ENCODE measurements at regions not wholly inside any gene's neighbourhood (a gene's known extent, or its start where the extent isn't known, plus 50 kb on each side); places are given as distances from the start of the nearest gene placed in this dataset.

DNA sequence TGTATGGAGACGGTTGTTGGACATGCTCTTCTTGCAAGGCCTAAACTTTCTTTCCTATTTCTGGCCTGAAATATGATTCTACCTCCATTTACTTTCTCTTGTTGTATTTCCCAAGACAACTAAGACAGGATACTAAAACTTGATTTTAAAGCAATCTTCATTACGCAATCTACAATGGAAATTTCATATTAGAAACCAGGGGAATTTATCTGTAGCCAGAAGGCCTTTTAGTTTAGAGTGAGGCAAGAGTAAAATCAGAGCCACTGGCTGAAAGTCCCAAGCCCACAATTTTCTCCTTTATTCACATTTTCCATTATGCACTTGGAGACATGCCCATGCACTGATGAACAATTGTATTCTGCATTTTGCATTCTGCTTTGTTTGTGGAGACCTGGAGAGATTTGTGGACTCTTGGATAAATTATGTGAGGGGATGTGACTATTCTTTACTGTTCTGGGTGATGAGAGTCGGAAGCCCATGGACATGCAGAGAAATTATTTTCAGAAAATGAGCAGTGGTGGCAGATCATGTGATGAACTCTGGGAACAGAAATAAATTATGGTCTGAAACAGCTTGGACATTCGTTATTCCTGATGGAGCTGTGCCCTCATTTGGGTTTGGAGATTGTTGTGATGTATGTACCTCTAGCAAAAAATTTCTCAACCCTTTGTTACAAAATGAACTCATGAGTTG is 336.8 kb downstream of the SEC16B start:
- no peak for DNase-seq

DNA sequence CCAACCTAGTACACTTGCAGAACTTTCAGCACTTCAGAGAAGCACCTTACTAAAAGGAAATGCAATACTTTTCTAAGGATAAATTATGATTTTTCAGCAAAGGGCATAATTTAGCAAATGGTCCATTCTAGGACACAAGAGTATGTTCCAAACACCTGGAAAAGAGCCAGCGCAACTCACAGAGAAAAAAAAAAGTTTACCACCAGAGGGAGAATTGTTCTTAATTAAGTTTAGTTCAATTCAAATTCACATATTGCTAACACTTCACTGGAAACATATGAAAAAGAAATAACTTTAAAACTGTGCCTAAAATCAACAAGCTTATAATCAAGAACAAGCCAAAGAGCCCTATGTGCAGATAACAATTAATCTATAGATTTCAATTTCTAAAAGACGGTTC is 338.1 kb downstream of the SEC16B start:
- DNase-seq, result no peak

DNA sequence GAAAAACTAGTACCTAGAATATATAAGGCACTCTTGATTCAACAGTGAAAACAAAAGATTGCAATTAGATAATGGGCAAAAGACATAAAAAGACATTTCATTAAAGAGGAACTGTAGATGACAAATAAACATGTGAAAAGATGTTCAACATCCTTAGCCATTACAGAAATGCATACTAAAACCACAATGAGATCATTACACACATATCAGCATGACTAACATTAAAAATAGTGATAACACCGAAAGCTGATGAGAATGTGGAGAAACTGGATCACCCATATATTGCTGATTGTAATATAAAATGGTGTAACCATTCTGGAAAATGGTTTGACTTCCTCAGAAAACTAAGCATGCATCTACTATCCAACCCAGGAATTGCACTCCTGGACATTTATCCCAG is 340.3 kb downstream of the SEC16B start:
- no peak for DNase-seq

DNA sequence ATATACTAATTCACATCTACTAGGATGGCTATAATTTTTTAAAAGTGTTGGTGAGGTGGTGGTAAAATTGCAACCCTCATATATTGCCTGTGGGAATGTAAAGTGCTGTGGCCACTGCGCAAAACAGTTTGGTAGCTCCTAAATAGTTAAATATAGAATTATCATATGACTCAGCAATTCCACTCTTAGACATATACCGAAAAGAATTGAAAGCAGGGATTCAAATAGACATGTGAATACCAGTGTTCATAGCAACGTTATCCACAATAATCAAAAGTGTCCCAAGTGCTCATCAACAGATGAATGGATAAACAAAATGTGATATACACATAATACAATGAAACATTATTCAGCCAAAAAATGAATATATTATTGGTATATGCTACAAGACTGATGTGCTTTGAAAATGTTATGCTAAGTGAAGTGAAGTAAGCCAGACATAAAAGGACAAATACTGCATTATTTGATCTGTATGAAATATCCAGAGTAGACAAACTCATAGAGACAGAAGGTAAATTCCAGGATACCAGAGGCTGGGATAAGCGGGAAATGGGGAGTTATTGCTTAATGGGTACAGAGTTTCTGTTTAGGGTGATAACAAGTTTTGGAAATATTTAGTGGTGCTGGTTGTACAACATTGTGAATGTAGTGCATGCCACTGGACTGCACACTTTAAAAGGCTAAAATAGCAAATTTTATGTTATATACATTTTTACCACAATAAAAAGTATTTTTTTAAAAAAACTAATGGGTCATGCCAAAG is 342.5 kb downstream of the SEC16B start:
- DNase-seq, result no peak

DNA sequence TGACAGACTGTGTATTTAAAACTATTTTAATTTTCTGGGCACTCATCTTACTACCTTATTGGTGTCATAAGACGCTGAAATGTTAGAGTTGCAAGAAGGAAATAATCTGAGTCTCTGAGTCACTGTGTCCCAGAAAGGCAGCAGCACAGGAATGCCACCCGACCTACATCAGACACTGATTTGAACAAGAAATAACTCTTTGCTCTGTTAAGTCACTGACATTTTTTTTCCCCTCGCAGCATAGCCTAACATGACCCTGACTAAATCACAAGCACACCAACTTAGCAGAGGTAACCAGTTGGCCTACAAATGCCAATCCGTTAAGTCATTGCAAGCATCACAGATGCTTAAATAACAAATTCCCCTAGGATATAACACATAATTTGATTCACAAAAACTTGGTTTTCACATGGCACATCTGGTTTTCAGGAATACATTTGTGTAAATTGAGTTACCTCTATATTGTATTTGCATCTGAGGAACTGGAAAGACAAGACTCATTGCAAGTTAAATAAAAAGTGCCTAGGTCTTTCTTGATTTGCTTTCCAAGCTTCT is 349.1 kb downstream of the SEC16B start:
- DNase-seq, result no peak

DNA sequence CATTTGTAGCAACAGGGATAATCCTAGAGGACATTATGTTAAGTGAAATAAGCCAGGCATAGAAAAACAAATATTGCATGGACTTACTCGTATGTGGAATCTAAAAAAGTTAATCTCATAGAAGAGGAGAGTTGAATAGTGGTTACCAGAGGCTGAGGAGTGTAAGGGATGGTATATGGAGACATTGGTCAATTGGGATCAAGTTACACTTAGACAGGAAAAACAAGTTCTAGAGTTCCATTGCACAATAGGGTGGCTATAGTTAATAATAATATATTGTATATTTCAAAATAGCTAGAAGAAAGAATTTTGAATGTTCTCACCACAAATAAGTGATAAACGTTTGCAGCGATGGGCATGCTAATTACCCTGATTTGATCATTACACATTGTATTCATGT is 354.6 kb downstream of the SEC16B start:
- no peak for DNase-seq

DNA sequence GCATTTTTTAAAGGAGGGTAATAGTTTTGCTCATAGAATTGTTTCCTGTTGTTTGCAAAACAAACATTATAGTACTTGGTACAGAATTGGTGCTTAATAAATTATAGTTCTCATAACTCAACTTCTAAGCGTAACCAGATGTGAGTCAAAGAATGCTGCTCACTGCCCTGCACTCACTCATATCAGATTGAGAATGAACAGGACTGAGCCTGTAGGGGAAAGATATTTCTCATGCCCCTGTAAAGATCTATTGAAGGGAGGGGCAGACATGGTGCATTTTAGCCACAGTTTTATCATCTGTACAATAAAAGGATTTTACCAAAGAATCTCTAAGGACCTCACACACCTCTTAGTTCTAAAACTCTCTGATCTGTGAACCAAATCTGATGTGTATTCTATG is 358.5 kb downstream of the SEC16B start:
- DNase-seq, result no peak

DNA sequence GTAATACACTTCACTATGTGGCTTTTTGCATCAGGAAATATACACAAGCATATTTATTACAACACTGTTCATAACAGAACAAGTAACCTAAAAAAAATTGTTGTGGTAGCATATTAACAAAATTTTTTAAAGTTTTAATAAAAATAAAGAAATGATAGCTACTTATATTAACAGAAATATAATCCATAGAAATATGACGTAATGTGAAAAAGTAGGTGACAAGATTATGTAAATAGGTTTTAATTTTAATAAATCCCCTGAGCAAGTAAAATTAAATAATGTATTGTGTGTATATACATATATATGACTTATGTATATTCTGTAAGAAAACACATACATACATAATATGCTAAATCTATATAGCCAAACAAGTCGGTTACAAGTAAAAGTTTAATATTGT is 359.9 kb downstream of the SEC16B start:
- no peak for DNase-seq

DNA sequence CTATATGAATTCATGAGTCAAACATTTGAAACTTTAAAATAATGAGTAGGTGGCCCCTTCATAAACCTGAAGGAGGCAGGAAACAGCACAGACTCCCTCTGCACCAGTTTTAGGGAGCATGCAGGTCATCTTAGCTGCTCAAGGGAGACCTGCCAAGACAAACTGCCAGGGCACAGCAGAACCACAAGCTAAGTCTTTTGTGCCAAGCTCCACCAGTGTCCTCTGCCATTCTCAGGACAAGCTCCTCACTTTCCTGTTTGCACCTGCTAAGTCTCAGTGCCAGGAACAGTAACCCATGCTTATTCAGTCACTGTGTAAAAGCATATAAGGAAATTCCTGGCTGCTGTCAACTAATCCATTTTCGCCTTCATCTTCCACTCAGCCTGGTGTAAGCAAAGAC is 368.9 kb downstream of the SEC16B start:
- no peak for DNase-seq

DNA sequence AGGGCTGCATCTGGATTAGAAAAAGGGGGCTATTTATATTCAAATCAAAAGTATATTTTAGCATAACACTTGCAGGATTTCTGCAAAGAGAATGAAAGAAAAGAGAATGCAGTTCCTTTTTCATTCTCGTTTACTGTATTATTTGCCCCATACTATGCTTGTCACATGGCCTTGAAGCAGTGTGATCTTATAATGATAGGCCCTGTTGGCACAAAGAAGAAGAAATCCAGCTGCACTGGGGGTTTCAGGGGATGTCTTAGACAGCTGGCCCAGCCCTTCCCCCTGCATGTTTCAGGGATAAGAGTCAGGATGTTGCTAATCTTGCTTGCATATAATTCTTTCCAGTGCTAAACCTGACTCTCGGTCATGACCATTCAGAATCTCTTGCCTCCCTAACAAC is 369.5 kb downstream of the SEC16B start:
- no peak for DNase-seq

DNA sequence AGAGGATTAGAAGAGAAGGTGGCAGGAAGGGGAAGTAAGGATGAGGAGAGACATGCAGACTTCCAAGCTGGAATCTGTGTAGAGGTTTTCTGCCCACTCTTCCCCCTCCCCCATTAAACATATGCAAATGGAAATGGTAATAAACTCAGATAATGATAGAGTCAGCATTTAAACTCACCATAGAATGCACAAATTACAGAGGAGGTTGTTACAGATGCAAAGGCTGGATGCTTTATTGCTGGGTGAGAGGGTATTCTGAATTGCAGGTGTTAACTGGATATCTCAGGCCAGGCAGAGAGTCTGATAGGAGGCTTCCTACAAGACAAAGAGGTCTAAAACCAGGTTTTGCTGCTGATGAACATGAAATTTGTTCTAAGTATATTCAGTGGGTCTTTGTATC is 372.5 kb downstream of the SEC16B start:
- no peak for DNase-seq

DNA sequence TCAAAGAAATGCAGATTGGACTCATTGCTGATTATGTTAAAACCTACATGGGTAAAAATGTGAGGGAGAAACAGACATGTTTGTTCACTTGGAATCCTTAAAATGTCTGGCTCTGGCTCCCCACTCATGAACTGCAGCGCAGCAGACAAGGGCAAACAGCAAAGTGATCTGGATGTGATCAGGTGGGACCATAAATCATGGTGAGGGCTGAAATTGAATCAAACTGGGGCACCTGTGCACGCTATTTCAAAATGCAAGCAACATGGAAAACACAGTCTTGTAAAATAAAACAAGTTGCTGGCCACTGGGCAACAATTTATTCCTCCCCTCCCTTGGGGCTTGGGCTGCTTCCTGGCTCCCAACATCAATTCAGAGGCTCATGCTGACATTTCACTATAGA is 373.4 kb downstream of the SEC16B start:
- DNase-seq, result no peak

DNA sequence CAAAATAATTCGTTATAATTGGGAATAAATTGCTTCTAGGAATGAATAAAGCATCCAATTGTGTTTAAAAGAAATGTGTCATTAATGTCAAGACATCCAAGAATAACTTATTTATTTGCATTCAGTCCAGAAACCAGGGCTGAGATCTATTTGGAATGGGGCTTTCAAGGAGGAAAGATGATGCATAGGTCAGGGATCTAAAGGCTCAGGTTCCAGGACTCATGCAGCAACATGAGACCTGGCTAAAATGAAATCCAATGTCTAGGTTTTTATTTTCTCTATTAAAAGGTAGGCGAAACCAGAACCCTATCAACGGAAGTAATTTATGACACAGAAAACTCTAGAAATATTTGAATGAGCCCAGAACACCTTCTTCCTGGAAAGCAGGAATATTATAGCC is 376.8 kb downstream of the SEC16B start:
- DNase-seq, result no peak

DNA sequence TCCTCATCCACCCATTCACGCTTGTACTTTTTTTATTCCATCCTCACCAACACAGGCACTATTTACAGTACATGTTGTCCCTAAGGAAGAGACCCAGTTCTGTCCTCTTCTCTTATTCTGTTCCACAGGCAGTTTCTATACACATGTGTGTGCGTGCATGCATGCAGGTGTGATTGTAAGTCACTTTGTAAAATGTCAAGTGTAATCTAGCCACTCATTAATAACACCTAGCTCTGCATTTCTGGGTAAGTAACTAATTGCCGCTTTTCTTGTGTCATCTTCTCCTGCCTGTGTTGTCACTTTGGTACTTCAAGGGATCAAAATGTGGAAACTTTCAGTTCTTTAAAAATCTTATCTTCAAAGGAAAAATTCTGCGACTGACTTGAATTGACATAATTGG is 377.2 kb downstream of the SEC16B start:
- no peak for DNase-seq

DNA sequence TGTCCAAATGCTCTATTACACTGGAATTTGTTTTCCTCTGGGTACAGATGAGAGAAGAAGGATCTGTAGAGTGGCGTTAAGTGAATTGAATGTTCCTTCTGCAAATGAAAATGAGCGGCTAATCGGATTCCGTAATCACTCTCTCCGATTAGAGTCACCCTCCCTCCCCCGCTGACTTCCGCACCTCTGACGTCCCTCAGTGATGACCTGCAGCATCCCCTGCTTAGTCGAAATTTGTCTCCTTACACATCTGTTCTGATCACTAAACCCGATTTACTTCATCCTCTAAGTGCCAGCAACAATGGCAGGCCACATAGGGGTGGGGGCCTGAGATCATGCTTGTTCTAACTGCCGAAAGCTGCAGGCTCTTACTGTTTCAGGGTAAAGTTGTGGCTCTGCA is 378.7 kb downstream of the SEC16B start:
- DNase-seq, result no peak

DNA sequence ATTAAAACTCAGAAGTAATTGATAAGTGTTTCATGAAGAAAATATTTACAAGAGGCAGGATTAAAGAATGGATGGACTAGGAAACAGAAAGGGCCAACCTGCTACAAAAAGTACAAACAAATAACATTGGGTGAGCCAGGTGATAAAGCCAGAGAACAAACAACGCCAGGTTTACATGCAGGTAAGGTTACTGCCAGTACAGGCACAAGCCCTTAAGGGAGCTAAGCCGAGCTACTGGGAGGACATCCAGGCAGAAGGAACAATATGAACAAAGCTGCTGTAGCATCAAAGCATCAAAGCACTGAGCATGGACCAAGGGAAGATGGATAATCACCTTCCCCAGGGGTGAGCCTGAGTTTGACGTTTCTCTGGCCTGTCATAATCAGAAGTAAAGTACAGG is 380.7 kb downstream of the SEC16B start:
- no peak for DNase-seq

DNA sequence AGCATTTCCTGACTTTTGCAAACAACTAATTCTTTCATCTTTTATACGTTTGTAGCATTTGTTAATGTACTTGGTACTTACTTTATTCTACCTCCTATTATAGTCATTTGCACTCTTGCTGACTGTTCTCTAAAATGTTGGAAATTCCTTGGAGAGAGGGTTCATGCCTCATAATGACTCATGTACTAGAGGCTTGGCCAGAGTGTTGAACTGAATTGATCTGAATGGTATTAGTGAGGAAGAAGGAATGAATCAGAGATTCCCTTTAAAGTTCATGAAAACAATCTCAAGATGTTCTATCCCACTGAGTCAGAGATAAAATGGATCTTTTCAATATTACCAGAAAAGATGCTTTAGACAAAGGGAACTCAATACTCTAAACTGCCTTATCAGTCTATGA is 383.4 kb downstream of the SEC16B start:
- no peak for DNase-seq

DNA sequence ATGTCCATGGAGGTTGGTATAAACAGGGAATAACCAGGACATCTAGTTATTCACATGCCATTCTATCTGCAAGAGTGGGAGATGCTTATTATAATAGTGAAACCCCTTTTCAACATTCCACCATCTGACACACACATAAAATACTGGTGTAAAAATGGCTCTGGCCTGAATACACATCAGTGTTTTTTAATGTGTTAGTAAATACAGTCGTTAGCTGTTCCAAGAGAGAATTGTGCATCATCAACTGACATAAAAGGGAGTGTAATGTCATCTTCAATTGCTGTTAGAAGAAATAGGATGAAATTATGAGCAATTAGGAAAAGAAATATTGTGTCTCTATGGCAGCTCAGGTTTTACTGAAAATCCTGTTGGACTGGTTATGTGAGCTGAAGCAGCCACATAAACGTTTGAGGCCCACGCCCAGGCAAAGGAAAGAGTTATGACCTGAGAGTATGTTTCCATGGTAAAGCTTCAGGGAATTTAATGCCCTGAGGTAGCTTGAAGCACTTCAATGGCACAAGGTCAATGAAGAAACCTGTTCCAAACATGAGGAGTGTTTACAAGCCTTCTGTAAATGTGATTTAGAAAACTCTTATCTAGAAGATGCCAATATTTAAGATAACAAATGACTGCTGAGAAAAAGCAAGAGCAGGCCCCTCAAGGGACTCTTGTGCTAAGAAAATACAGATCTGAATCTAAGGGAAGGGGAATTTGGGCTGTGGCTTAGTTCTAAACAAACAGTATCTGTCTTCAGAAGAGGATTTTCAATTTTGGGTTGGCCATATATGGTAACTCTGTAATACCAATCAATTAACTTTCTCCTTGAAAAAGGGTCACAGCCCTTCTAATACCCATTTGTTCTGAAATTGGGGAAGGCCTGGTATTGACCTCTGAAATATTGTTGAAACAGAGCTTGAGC is 384.3 kb downstream of the SEC16B start:
- DNase-seq, result no peak

DNA sequence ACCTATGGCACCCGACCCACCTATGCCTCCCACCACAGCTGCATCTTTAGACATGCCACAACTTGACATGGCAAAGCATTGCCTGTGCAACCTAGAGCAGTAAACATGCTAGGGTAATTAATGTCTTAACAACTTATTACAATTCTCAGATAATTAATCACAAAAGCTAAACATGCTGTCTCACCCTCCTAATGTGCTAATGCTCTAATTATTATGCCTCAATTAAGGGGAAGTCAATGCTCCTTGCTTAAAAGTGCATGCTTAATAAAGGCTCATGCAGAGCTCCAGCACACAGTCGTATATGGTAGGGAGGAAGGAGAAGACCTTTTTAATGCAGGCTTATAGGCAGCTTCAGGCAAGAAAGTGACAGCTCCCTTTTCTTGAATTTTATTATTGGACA is 396.0 kb downstream of the SEC16B start:
- DNase-seq, result no peak

DNA sequence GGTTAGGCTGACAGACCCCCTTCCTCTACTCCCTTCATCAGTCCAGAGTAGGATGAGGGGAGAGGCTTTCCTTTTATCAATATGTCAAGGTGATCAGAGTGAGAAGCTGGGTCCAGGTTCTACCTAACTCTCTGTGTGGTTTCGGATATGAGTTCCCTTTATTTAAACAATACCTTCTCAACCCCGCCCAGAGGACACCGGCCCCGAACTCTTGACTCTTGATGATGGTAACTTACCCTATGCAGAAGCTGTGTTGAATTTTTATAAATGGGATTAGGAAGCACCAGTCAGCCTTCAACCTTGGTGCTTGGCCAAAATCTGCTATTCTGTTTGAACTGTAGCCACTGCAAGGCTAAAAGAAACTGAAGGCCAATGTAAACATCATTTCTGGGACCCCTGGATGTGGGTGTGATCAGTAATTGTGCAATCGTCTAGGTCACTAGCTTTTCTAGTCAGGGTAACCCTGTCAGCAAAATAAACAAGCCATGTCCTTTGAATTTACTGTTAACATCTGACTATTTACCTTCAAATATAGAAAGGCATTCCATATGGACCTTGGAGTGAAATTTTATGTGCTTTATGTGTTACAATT is 398.3 kb downstream of the SEC16B start:
- no peak for DNase-seq

DNA sequence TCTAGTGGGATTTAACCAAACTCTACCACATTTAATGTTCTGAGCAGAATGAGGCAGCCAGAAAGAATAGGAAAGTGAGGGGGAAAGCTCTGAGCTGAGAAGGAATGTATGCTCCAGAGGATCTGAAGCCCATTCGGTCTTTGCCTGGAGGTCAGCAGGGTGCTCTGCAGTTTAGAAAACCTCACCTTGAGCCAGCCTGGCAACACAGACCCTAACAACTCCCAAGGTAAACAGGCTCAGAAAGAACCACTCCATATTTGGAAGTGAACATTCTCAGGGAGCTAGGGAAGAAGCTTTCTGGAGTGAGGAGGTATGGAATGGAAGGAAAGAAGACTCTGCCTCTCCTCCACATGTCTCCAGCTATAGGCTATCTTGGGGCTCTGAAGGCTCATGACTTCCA is 398.8 kb downstream of the SEC16B start:
- no peak for DNase-seq

DNA sequence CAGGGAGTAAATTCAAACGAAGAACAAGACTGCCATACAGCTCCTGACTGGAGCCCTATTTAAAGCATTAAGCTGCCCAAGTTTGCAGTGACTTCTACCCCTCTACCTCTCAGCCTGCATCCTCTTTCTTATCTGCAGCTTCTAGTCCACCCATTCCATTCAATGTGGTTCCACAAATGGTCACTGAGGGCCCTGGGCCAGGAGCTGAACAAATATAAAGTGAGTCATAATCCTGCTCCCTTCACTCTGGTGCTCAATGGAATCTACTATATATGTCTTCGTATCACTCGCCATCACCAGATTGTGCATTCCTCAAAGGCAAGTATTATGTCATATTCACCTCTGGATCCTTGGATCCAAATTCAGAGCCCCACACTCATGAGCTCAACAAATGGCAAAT is 398.7 kb downstream of the BRINP2 start:
- no peak for DNase-seq

DNA sequence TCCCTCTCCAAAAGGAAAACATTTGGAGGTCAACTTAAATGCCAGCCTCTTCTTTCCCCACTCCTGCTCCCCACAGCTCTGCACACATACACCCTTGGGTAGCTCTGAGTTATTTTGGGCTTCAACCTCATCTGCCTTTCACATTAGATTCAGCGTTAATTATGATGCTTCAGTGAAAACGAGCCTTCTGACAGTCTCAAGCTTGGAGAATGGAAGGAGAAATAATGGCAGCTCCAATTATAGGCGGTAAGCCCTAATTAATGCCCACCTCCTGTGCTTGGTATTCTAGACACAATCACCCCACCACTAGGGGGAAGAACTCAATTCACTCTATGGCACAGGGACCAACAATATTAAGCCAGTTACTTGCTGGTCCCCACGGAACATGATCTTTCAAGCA is 397.9 kb downstream of the BRINP2 start:
- no peak for DNase-seq
